ENCODE measurements at regions not wholly inside any gene's neighbourhood (a gene's known extent, or its start where the extent isn't known, plus 50 kb on each side); places are given as distances from the start of the nearest gene placed in this dataset.
"Not testable (repeated sequence)": the region's sequence is repeated elsewhere in the genome, so short reads cannot be mapped to it uniquely, and the experiment has no call there.

GRCh38 chr9:40108465-40108864 lies 753.0 kb downstream of the SPATA31A1 start:
- intact Hi-C loops (cut with micrococcal nuclease; ENCODE audit: unreplicated experiment); SMC1A ChIA-PET (ENCODE audit: uncharacterized antibody, unreplicated experiment); H3K27ac ChIP-seq (ENCODE audit: control insufficient read depth, insufficient read depth); BruUV-seq (replicated peaks); in situ Hi-C loops (cut with MboI); DNase-seq (ENCODE audit: low read depth, low spot score); H3K4me1 ChIP-seq (ENCODE audit: control insufficient read depth, insufficient read depth, low read length); H3K79me2 ChIP-seq (ENCODE audit: control insufficient read depth, insufficient read depth, low read length); H3K9ac ChIP-seq (ENCODE audit: control insufficient read depth, insufficient read depth, low read length); POLR2A ChIA-PET; H2AFZ ChIP-seq (ENCODE audit: control insufficient read depth, low read depth, low read length); H3K4me3 ChIP-seq; ATAC-seq; H3K4me2 ChIP-seq (ENCODE audit: control insufficient read depth, insufficient read depth); H3K36me3 ChIP-seq (ENCODE audit: control insufficient read depth in 2 of 2, insufficient read depth in 2 of 2, low read length in 1 of 2); CTCF ChIA-PET; H3K27me3 ChIP-seq (replicated peaks in 1 of 2; ENCODE audit: control insufficient read depth in 2 of 2, insufficient read depth in 2 of 2, low read length in 1 of 2); RAD21 ChIA-PET (ENCODE audit: unreplicated experiment); H3K9me3 ChIP-seq (replicated peaks; ENCODE audit: control insufficient read depth, insufficient read depth, low read length); H4K20me1 ChIP-seq (ENCODE audit: control insufficient read depth, insufficient read depth); FAIRE-seq: not testable (repeated sequence)
- WGBS (ENCODE audit: insufficient coverage, insufficient replicate concordance, low lambda C conversion rate, missing lambda C conversion rate), result no CpG with 5 or more reads among the region's 30 CpGs

DNA sequence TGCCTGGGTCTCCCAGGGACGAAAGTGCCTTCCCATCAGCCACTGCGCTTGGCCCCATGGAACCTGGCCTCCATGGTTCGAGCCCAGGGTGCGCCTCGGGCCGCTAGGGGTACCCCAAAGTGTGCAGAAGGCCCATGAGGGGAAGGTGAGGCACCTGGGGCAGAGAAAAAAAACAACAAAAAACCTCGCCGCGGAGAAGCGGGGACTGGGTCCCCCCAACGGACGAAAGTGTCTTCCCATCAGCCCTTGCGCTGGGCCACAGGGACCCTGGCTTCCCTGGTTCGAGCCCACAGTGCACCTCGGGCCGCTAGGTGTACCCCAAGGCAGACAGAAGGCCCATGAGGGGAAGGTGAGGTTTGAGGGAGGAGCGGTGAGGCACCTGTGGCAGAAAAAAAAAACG lies 755.3 kb downstream of the SPATA31A1 start:
- H3K27me3 ChIP-seq (replicated peaks in 1 of 2; ENCODE audit: control insufficient read depth in 2 of 2, insufficient read depth in 2 of 2, low read length in 1 of 2); in situ Hi-C loops (cut with MboI); H3K4me1 ChIP-seq (ENCODE audit: control insufficient read depth, insufficient read depth, low read length); intact Hi-C loops (cut with micrococcal nuclease; ENCODE audit: unreplicated experiment); POLR2A ChIA-PET; CTCF ChIA-PET; H3K4me3 ChIP-seq; H2AFZ ChIP-seq (ENCODE audit: control insufficient read depth, low read depth, low read length); H3K79me2 ChIP-seq (ENCODE audit: control insufficient read depth, insufficient read depth, low read length); H4K20me1 ChIP-seq (ENCODE audit: control insufficient read depth, insufficient read depth); FAIRE-seq; H3K9me3 ChIP-seq (replicated peaks; ENCODE audit: control insufficient read depth, insufficient read depth, low read length); H3K27ac ChIP-seq (ENCODE audit: control insufficient read depth, insufficient read depth); DNase-seq (ENCODE audit: low read depth, low spot score); RAD21 ChIA-PET (ENCODE audit: unreplicated experiment); BruUV-seq (replicated peaks); ATAC-seq; H3K36me3 ChIP-seq (ENCODE audit: control insufficient read depth in 2 of 2, insufficient read depth in 2 of 2, low read length in 1 of 2); H3K9ac ChIP-seq (ENCODE audit: control insufficient read depth, insufficient read depth, low read length); SMC1A ChIA-PET (ENCODE audit: uncharacterized antibody, unreplicated experiment); H3K4me2 ChIP-seq (ENCODE audit: control insufficient read depth, insufficient read depth): not testable (repeated sequence)
- WGBS (ENCODE audit: insufficient coverage, insufficient replicate concordance, low lambda C conversion rate, missing lambda C conversion rate), result 82% methylated on average over 4 of the region's 18 CpGs

DNA sequence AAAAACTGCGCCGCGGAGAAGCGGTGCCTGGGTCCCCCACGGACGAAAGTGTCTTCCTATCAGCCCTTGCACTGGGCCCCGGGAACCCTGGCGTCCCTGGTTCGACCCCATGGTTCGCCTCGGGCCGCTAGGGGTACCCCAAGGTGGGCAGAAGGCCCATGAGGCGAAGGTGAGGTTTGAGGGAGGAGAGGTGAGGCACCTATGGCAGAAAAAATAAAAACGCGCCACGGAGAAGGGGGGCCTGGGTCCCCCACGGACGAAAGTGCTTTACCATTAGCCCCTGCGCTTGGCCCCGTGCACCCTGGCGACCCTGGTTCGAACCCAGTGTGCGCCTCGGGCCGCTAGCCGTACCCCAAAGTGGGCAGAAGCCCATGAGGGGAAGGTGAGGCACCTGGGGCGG lies 756.1 kb downstream of the SPATA31A1 start:
- H3K9ac ChIP-seq (ENCODE audit: control insufficient read depth, insufficient read depth, low read length); H3K9me3 ChIP-seq (replicated peaks; ENCODE audit: control insufficient read depth, insufficient read depth, low read length); H3K27me3 ChIP-seq (replicated peaks in 1 of 2; ENCODE audit: control insufficient read depth in 2 of 2, insufficient read depth in 2 of 2, low read length in 1 of 2); FAIRE-seq; RAD21 ChIA-PET (ENCODE audit: unreplicated experiment); H3K27ac ChIP-seq (ENCODE audit: control insufficient read depth, insufficient read depth); ATAC-seq; in situ Hi-C loops (cut with MboI); H3K36me3 ChIP-seq (ENCODE audit: control insufficient read depth in 2 of 2, insufficient read depth in 2 of 2, low read length in 1 of 2); H2AFZ ChIP-seq (ENCODE audit: control insufficient read depth, low read depth, low read length); H3K4me3 ChIP-seq; SMC1A ChIA-PET (ENCODE audit: uncharacterized antibody, unreplicated experiment); intact Hi-C loops (cut with micrococcal nuclease; ENCODE audit: unreplicated experiment); H3K4me2 ChIP-seq (ENCODE audit: control insufficient read depth, insufficient read depth); H3K79me2 ChIP-seq (ENCODE audit: control insufficient read depth, insufficient read depth, low read length); H4K20me1 ChIP-seq (ENCODE audit: control insufficient read depth, insufficient read depth); CTCF ChIA-PET; H3K4me1 ChIP-seq (ENCODE audit: control insufficient read depth, insufficient read depth, low read length); POLR2A ChIA-PET; BruUV-seq (replicated peaks); DNase-seq (ENCODE audit: low read depth, low spot score): not testable (repeated sequence)
- 92% methylated on average over 6 of the region's 27 CpGs for WGBS (ENCODE audit: insufficient coverage, insufficient replicate concordance, low lambda C conversion rate, missing lambda C conversion rate)

GRCh38 chr9:40130598-40130997 lies 775.1 kb downstream of the SPATA31A1 start:
- H3K9ac ChIP-seq (ENCODE audit: control insufficient read depth, insufficient read depth, low read length); H3K9me3 ChIP-seq (replicated peaks; ENCODE audit: control insufficient read depth, insufficient read depth, low read length); H3K4me3 ChIP-seq; in situ Hi-C loops (cut with MboI); H3K79me2 ChIP-seq (ENCODE audit: control insufficient read depth, insufficient read depth, low read length); SMC1A ChIA-PET (ENCODE audit: uncharacterized antibody, unreplicated experiment); H3K4me2 ChIP-seq (ENCODE audit: control insufficient read depth, insufficient read depth); H3K27ac ChIP-seq (ENCODE audit: control insufficient read depth, insufficient read depth); FAIRE-seq; H4K20me1 ChIP-seq (ENCODE audit: control insufficient read depth, insufficient read depth); CTCF ChIA-PET; H3K27me3 ChIP-seq (replicated peaks in 1 of 2; ENCODE audit: control insufficient read depth in 2 of 2, insufficient read depth in 2 of 2, low read length in 1 of 2); H3K36me3 ChIP-seq (ENCODE audit: control insufficient read depth in 2 of 2, insufficient read depth in 2 of 2, low read length in 1 of 2); POLR2A ChIA-PET; intact Hi-C loops (cut with micrococcal nuclease; ENCODE audit: unreplicated experiment); H3K4me1 ChIP-seq (ENCODE audit: control insufficient read depth, insufficient read depth, low read length); RAD21 ChIA-PET (ENCODE audit: unreplicated experiment); DNase-seq (ENCODE audit: low read depth, low spot score); H2AFZ ChIP-seq (ENCODE audit: control insufficient read depth, low read depth, low read length); ATAC-seq; BruUV-seq (replicated peaks): not testable (repeated sequence)
- 8% methylated on average over 1 of the region's 1 CpG for WGBS (ENCODE audit: insufficient coverage, insufficient replicate concordance, low lambda C conversion rate, missing lambda C conversion rate)
